ENCODE measurements at regions not wholly inside any gene's neighbourhood (a gene's known extent, or its start where the extent isn't known, plus 50 kb on each side); places are given as distances from the start of the nearest gene placed in this dataset.

DNA sequence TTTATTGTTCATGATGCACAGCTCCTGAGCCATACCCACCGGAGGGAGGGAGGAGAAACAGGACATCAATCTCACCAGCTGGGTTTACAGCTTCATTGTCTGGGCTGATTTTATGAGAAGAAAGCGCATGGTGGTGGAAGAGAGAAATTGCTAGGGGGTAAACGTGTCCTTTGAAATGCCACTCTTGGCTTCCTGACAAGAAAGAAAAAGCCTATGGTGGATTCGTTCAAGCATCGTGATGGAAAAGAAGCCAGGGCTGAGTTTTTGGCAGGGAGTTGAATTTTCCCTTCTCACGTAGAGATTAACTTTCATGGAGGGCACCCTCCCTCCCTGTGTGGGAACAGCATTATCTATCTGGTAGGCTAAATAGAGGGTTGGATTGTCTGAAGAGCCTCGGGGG, 502.0 kb downstream of the SLC4A3 start:
- Histone ChIP-seq H3K9me3 (ENCODE audit: control insufficient read depth, insufficient read depth, low read length) (peaks cover 6% of the 10 kb centered on the region; the same call in 1 of the 2 replicates), H3F3A (ENCODE audit: control insufficient read depth, insufficient read depth) (no peaks in the 10 kb centered on the region), H3K4me3 (ENCODE audit: low read length) (no peak overlapping the region), H3K4me2 (ENCODE audit: low read length) (no peak overlapping the region), H3K27ac (ENCODE audit: low read depth, low read length) (no peak overlapping the region), H3K4me1 (ENCODE audit: control insufficient read depth, low read length) (no peaks in the 10 kb centered on the region), H3K36me3 (ENCODE audit: control insufficient read depth, low read length) (no peaks in the 10 kb centered on the region), H4K20me1 (ENCODE audit: control insufficient read depth, insufficient read depth, low read depth, low read length) (no peaks in the 10 kb centered on the region), H3K79me2 (ENCODE audit: control insufficient read depth, low read length) (no peaks in the 10 kb centered on the region), H3K27me3 (ENCODE audit: control insufficient read depth, low read length) (no peaks in the 10 kb centered on the region), H3K9me2 (replicated peaks; ENCODE audit: control insufficient read depth, low read length) (no peaks in the 10 kb centered on the region)
- no peak for TF ChIP-seq EZH2phosphoT487 (IDR thresholded peaks at IDR 0.05; ENCODE audit: borderline replicate concordance, low read length)
- TF ChIP-seq, protein P1, sequence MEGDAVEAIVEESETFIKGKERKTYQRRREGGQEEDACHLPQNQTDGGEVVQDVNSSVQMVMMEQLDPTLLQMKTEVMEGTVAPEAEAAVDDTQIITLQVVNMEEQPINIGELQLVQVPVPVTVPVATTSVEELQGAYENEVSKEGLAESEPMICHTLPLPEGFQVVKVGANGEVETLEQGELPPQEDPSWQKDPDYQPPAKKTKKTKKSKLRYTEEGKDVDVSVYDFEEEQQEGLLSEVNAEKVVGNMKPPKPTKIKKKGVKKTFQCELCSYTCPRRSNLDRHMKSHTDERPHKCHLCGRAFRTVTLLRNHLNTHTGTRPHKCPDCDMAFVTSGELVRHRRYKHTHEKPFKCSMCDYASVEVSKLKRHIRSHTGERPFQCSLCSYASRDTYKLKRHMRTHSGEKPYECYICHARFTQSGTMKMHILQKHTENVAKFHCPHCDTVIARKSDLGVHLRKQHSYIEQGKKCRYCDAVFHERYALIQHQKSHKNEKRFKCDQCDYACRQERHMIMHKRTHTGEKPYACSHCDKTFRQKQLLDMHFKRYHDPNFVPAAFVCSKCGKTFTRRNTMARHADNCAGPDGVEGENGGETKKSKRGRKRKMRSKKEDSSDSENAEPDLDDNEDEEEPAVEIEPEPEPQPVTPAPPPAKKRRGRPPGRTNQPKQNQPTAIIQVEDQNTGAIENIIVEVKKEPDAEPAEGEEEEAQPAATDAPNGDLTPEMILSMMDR (IDR thresholded peaks at IDR 0.05; ENCODE audit: low read depth, low read length, poor library complexity, severe bottlenecking): no peak

DNA sequence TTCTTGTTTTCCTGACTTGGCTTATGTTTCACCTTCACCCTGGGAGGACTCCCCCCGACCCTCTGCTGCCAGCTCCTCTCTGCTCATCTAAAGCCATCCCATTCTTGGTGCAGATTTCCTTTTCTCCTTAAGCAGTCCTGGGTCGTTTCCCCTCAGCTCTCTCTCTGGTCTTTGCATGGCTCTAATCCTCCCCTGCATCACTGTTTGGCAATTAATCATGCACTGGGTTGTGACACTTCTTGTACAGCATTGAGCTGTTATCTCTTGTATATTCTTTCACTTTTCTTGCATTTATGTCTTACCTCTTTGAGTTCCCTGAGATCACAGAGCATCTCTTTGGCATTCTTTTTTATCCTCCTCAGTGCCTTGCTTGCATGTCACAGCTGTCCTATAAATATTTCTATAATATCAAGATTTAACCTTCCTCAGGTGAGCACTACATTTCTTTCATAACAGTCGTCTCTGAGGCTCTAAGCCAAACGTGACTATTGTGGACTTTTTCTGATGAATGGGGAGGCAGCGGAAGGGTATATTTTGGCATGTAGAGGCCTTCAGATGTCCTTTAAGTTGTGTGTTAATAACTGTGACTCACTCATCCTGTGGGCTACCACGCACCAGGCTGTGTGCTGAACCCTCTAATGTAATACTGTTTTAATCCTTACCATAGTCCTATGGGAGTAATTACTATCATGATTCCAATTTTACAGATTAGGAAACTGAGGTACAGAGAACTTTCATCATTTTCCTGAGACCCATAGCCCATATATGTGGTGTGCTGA, 507.5 kb downstream of the SLC4A3 start:
- Histone ChIP-seq H3K79me2 (ENCODE audit: control insufficient read depth, low read length) (no peaks in the 10 kb centered on the region), H3K9me2 (replicated peaks; ENCODE audit: control insufficient read depth, low read length) (no peaks in the 10 kb centered on the region), H4K20me1 (ENCODE audit: control insufficient read depth, insufficient read depth, low read depth, low read length) (no peaks in the 10 kb centered on the region), H3K9me3 (ENCODE audit: control insufficient read depth, insufficient read depth, low read length) (peaks cover 6% of the 10 kb centered on the region; the same call in 1 of the 2 replicates), H3K4me3 (ENCODE audit: low read length) (no peak overlapping the region), H3K27me3 (ENCODE audit: control insufficient read depth, low read length) (no peaks in the 10 kb centered on the region), H3K36me3 (ENCODE audit: control insufficient read depth, low read length) (no peaks in the 10 kb centered on the region), H3K27ac (ENCODE audit: low read depth, low read length) (no peak overlapping the region), H3F3A (ENCODE audit: control insufficient read depth, insufficient read depth) (no peaks in the 10 kb centered on the region), H3K4me2 (ENCODE audit: low read length) (no peak overlapping the region), H3K4me1 (ENCODE audit: control insufficient read depth, low read length) (no peaks in the 10 kb centered on the region)
- TF ChIP-seq, protein P1 (IDR thresholded peaks at IDR 0.05; ENCODE audit: low read depth, low read length, poor library complexity, severe bottlenecking): no peak
- TF ChIP-seq EZH2phosphoT487 (IDR thresholded peaks at IDR 0.05; ENCODE audit: borderline replicate concordance, low read length): no peak

DNA sequence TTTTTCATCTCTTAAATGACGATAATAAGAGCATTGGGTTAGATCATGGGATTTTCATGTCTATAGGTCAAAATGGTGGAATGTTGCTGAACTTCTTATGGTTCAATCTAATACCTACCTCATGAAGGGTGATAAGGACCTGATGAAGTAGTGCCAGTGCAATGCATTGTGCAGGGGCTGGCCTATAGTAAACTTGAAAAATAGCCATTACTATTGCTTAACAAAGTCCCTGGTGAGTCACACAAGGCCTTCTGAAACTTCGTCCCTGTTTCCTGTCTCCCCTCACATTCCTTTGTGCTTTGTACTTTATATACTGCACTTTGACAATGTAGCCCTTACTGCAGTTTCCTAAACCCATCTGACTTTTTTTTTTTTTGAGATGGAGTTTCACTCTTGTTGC, 515.9 kb downstream of the SLC4A3 start:
- no peak overlapping the region for H3K4me3 ChIP-seq (ENCODE audit: low read length)
- no peaks in the 10 kb centered on the region for H3K4me1 ChIP-seq (ENCODE audit: control insufficient read depth, low read length)
- no peak overlapping the region for H3K4me2 ChIP-seq (ENCODE audit: low read length)
- no peaks in the 10 kb centered on the region for H3K79me2 ChIP-seq (ENCODE audit: control insufficient read depth, low read length)
- no peaks in the 10 kb centered on the region for H3K9me3 ChIP-seq (ENCODE audit: control insufficient read depth, insufficient read depth, low read length)
- H3K27ac ChIP-seq (ENCODE audit: low read depth, low read length): no peak overlapping the region
- H3K9me2 ChIP-seq (replicated peaks; ENCODE audit: control insufficient read depth, low read length): no peaks in the 10 kb centered on the region
- no peaks in the 10 kb centered on the region for H3K27me3 ChIP-seq (ENCODE audit: control insufficient read depth, low read length)
- H3K36me3 ChIP-seq (ENCODE audit: control insufficient read depth, low read length): no peaks in the 10 kb centered on the region
- no peaks in the 10 kb centered on the region for H4K20me1 ChIP-seq (ENCODE audit: control insufficient read depth, insufficient read depth, low read depth, low read length)
- no peak for TF ChIP-seq EZH2phosphoT487 (IDR thresholded peaks at IDR 0.05; ENCODE audit: borderline replicate concordance, low read length)
- TF ChIP-seq, protein P1 (IDR thresholded peaks at IDR 0.05; ENCODE audit: low read depth, low read length, poor library complexity, severe bottlenecking): no peak
- H3F3A ChIP-seq (ENCODE audit: control insufficient read depth, insufficient read depth): no peaks in the 10 kb centered on the region
